ENCODE measurements at regions not wholly inside any gene's neighbourhood (a gene's known extent, or its start where the extent isn't known, plus 50 kb on each side); places are given as distances from the start of the nearest gene placed in this dataset.
"Not testable (repeated sequence)": the region's sequence is repeated elsewhere in the genome, so short reads cannot be mapped to it uniquely, and the experiment has no call there.

GRCh38 chr2:62334440-62335058 is 138.6 kb downstream of the B3GNT2 start:
- DNase-seq (ENCODE audit: low read depth), result no peak

- DNase-seq (ENCODE audit: low read depth), result no peak
These were observed 138.1 kb downstream of the B3GNT2 start for GRCh38 chr2:62334009-62334408.

- DNase-seq (ENCODE audit: low read depth), result no peak
These were observed 135.0 kb downstream of the B3GNT2 start for GRCh38 chr2:62330959-62331358.

GRCh38 chr2:62329797-62330196 is 133.9 kb downstream of the B3GNT2 start:
- DNase-seq (ENCODE audit: low read depth), result no peak

- DNase-seq (ENCODE audit: low read depth), result no peak
These were observed 130.8 kb downstream of the B3GNT2 start for GRCh38 chr2:62326735-62327134.

GRCh38 chr2:62325398-62325797 is 129.5 kb downstream of the B3GNT2 start:
- DNase-seq (ENCODE audit: low read depth), result no peak

GRCh38 chr2:62321380-62322289 is 125.7 kb downstream of the B3GNT2 start:
- no peak for DNase-seq (ENCODE audit: low read depth)

- DNase-seq (ENCODE audit: low read depth), result no peak
These were observed 124.9 kb downstream of the B3GNT2 start for GRCh38 chr2:62320657-62321357.

GRCh38 chr2:62320137-62320536 is 124.2 kb downstream of the B3GNT2 start:
- DNase-seq (ENCODE audit: low read depth), result not testable (repeated sequence)

- no peak for DNase-seq (ENCODE audit: low read depth)
These were observed 123.2 kb downstream of the B3GNT2 start for GRCh38 chr2:62319070-62319469.

- DNase-seq (ENCODE audit: low read depth), result no peak
These were observed 119.6 kb downstream of the B3GNT2 start for GRCh38 chr2:62315476-62315875.

GRCh38 chr2:62314291-62314690 is 118.4 kb downstream of the B3GNT2 start:
- no peak for DNase-seq (ENCODE audit: low read depth)

- no peak for DNase-seq (ENCODE audit: low read depth)
These were observed 117.7 kb downstream of the B3GNT2 start for GRCh38 chr2:62313449-62314227.

GRCh38 chr2:62309465-62310091 is 113.7 kb downstream of the B3GNT2 start:
- no peak for DNase-seq (ENCODE audit: low read depth)

GRCh38 chr2:62309081-62309464 is 113.2 kb downstream of the B3GNT2 start:
- DNase-seq (ENCODE audit: low read depth), result no peak

- DNase-seq (ENCODE audit: low read depth), result no peak
These were observed 111.8 kb downstream of the B3GNT2 start for GRCh38 chr2:62307469-62308389.

- DNase-seq (ENCODE audit: low read depth), result no peak
These were observed 111.0 kb downstream of the B3GNT2 start for GRCh38 chr2:62306751-62307468.

GRCh38 chr2:62305421-62306176 is 109.7 kb downstream of the B3GNT2 start:
- no peak for DNase-seq (ENCODE audit: low read depth)

Data from forelimb muscle (tissue), 1 donor.